ENCODE measurements at regions not wholly inside any gene's neighbourhood (a gene's known extent, or its start where the extent isn't known, plus 50 kb on each side); places are given as distances from the start of the nearest gene placed in this dataset.

- no peak for DNase-seq (ENCODE audit: low read depth)
- H3K4me3 ChIP-seq (ENCODE audit: low read depth, low read length) = no peak overlapping the region
- TF ChIP-seq, protein P1, sequence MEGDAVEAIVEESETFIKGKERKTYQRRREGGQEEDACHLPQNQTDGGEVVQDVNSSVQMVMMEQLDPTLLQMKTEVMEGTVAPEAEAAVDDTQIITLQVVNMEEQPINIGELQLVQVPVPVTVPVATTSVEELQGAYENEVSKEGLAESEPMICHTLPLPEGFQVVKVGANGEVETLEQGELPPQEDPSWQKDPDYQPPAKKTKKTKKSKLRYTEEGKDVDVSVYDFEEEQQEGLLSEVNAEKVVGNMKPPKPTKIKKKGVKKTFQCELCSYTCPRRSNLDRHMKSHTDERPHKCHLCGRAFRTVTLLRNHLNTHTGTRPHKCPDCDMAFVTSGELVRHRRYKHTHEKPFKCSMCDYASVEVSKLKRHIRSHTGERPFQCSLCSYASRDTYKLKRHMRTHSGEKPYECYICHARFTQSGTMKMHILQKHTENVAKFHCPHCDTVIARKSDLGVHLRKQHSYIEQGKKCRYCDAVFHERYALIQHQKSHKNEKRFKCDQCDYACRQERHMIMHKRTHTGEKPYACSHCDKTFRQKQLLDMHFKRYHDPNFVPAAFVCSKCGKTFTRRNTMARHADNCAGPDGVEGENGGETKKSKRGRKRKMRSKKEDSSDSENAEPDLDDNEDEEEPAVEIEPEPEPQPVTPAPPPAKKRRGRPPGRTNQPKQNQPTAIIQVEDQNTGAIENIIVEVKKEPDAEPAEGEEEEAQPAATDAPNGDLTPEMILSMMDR (conservative IDR thresholded peaks at IDR 0.05; ENCODE audit: low read depth, low read length) = no peak
Measured at GRCh38 chr1:5223206-5223605, 568.8 kb downstream of the AJAP1 start.

DNA sequence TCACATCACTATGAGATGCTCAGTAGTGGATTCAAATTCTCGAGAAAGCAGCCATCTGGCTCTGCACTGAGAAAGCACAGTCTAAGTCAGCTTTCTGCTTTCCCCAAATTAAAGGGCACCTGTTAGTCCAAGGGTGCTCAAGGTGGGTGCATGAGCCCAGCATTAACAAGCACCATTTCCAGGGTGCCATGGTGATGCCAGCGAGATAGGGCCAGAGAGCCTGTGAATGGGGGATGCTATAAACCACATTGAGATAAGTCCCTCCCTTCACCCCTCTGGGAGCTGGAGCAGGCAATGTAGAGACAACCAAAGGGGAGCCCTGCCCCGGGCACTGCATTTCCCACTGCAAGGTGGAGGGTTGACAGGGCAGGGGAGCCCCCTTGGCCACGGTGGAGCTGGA lies 568.2 kb downstream of the AJAP1 start:
- TF ChIP-seq, protein P1 (conservative IDR thresholded peaks at IDR 0.05; ENCODE audit: low read depth, low read length) = no peak
- no peak overlapping the region for H3K4me3 ChIP-seq (ENCODE audit: low read depth, low read length)
- DNase-seq (ENCODE audit: low read depth) = no peak

DNA sequence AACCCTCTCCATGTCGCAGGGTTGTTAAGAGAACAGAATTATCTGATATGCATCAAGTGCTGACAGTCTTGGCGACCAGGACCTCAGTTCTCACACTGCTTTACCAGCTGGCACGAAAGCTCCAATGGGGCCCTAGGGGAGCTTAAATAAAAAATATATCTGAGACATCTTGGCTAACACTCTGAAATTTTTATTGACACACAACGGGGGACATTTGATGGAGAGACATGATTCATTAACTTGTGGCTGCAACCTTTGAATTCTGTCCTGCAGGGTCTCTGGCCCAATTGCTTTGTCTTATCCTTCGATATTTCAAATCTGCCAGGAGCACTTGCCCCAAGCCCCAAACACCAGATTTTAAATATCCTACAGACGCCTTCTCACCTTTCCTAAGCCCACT lies 567.0 kb downstream of the AJAP1 start:
- no peak overlapping the region for H3K4me3 ChIP-seq (ENCODE audit: low read depth, low read length)
- no peak for DNase-seq (ENCODE audit: low read depth)
- TF ChIP-seq, protein P1 (conservative IDR thresholded peaks at IDR 0.05; ENCODE audit: low read depth, low read length) = no peak

DNA sequence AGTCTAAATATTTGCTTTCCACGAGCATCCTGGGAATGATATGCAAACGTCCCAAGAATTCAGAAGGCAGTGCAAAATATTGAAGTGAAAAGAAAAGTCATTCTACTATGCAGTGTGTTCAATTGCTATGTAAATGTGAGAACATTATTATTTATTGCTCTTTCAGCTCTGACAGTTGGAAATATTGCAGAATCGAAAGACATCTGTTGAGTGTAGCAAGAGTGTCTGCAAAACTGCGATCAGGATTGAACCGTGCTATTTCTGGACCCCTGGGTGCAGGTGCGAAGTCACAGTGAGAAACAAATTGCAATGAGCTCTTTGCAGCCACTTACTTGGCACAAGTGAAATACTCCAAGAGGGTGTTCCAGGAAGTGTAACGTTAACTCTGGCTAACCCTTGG lies 566.4 kb downstream of the AJAP1 start:
- no peak overlapping the region for H3K4me3 ChIP-seq (ENCODE audit: low read depth, low read length)
- TF ChIP-seq, protein P1 (conservative IDR thresholded peaks at IDR 0.05; ENCODE audit: low read depth, low read length) = no peak
- no peak for DNase-seq (ENCODE audit: low read depth)

GRCh38 chr1:5220421-5220820 lies 566.0 kb downstream of the AJAP1 start:
- TF ChIP-seq, protein P1 (conservative IDR thresholded peaks at IDR 0.05; ENCODE audit: low read depth, low read length) = no peak
- no peak overlapping the region for H3K4me3 ChIP-seq (ENCODE audit: low read depth, low read length)
- DNase-seq (ENCODE audit: low read depth) = no peak

- DNase-seq (ENCODE audit: low read depth) = no peak
- no peak overlapping the region for H3K4me3 ChIP-seq (ENCODE audit: low read depth, low read length)
- TF ChIP-seq, protein P1 (conservative IDR thresholded peaks at IDR 0.05; ENCODE audit: low read depth, low read length) = no peak
Measured at GRCh38 chr1:5200006-5200405, 545.6 kb downstream of the AJAP1 start.

- TF ChIP-seq, protein P1 (conservative IDR thresholded peaks at IDR 0.05; ENCODE audit: low read depth, low read length) = no peak
- DNase-seq (ENCODE audit: low read depth) = no peak
- H3K4me3 ChIP-seq (ENCODE audit: low read depth, low read length) = no peak overlapping the region
Measured at GRCh38 chr1:5198328-5198727, 543.9 kb downstream of the AJAP1 start.

Measured in epithelial cell of proximal tubule (primary cell).